HepG2 (cell line): ENCODE measurements at regions not wholly inside any gene's neighbourhood (a gene's known extent, or its start where the extent isn't known, plus 50 kb on each side); places are given as distances from the start of the nearest gene placed in this dataset.

ENCODE experiments used
- AHR ChIP-seq: IDR thresholded peaks from 2 replicates; pipeline ENCODE4 v1.6.1; 2018; ENCODE audit warnings: missing genetic modification reagents, missing compliant biosample characterization
- CREM ChIP-seq, 2 experiments: sonication (generic) in 1 of 2; formaldehyde crosslinking in 1 of 2; IDR thresholded peaks; 2 replicates each; pipeline versions ENCODE4 v1.4.0 to v1.6.1; 2016 to 2020; ENCODE audit warnings: antibody characterized with exemption in 1 of 2, mild to moderate bottlenecking in 1 of 2, missing genetic modification reagents in 1 of 2
- CSRNP1 ChIP-seq: sonication (generic); formaldehyde crosslinking; IDR thresholded peaks from 2 replicates; pipeline ENCODE4 v1.8.1; 2023; ENCODE audit warnings: mild to moderate bottlenecking, missing genetic modification reagents
- GMEB1 ChIP-seq: sonication (generic); formaldehyde crosslinking; IDR thresholded peaks from 2 replicates; pipeline ENCODE4 v1.5.1; 2020; ENCODE audit warnings: missing genetic modification reagents, mild to moderate bottlenecking, borderline replicate concordance
- LRRFIP1 ChIP-seq: sonication (generic); formaldehyde crosslinking; conservative IDR thresholded peaks from 2 replicates; pipeline ENCODE4 v1.4.0; 2020; ENCODE audit warnings: missing genetic modification reagents
- MNT ChIP-seq: fragments of 450-650 bp; IDR thresholded peaks from 2 replicates; pipeline ENCODE4 v1.6.1; 2016
- SRSF4 ChIP-seq: fragments of 200-400 bp; formaldehyde crosslinking; IDR thresholded peaks from one replicate; pipeline ENCODE4 v1.6.1; 2018; ENCODE audit warnings: mild to moderate bottlenecking, low read depth, low read length, moderate library complexity; ENCODE audit not compliant: poor library complexity, severe bottlenecking
- THAP7 ChIP-seq: sonication (generic); formaldehyde crosslinking; IDR thresholded peaks from 2 replicates; pipeline ENCODE4 v1.8.1; 2023; ENCODE audit warnings: mild to moderate bottlenecking, missing genetic modification reagents
- XRCC5 ChIP-seq: fragments of 200-400 bp; formaldehyde crosslinking; optimal IDR thresholded peaks from 2 replicates; pipeline ENCODE3; 2017; ENCODE audit warnings: mild to moderate bottlenecking, low read length
- ZNF292 ChIP-seq: sonication (generic); formaldehyde crosslinking; IDR thresholded peaks from 2 replicates; pipeline ENCODE4 v1.8.1; 2022; ENCODE audit warnings: mild to moderate bottlenecking, low read depth, missing genetic modification reagents, borderline replicate concordance
- ZNF547 ChIP-seq: sonication (generic); formaldehyde crosslinking; IDR thresholded peaks from 2 replicates; pipeline ENCODE4 v1.5.1; 2020; ENCODE audit warnings: mild to moderate bottlenecking, missing genetic modification reagents
- ZNF550 ChIP-seq: sonication (generic); formaldehyde crosslinking; IDR thresholded peaks from 2 replicates; pipeline ENCODE4 v1.4.0; 2020; ENCODE audit warnings: mild to moderate bottlenecking, missing genetic modification reagents, borderline replicate concordance
- ZNF615 ChIP-seq: sonication (generic); formaldehyde crosslinking; IDR thresholded peaks from 2 replicates; pipeline ENCODE4 v1.5.0; 2020; ENCODE audit warnings: mild to moderate bottlenecking, missing genetic modification reagents, borderline replicate concordance
- ZNF639 ChIP-seq: conservative IDR thresholded peaks from 2 replicates; pipeline ENCODE4 v1.6.1; 2018; ENCODE audit warnings: missing genetic modification reagents
- ZNF770 ChIP-seq: sonication (generic); formaldehyde crosslinking; IDR thresholded peaks from 2 replicates; pipeline ENCODE4 v1.5.0; 2020; ENCODE audit warnings: mild to moderate bottlenecking, missing genetic modification reagents
- ZNF784 ChIP-seq: sonication (generic); formaldehyde crosslinking; IDR thresholded peaks from 2 replicates; pipeline ENCODE4 v1.5.1; 2020; ENCODE audit warnings: missing genetic modification reagents, mild to moderate bottlenecking, borderline replicate concordance

- TF ChIP-seq CSRNP1 (CRISPR knock-in tag), result no peak
- no peak for TF ChIP-seq ZNF770 (CRISPR knock-in tag)
- no peak for TF ChIP-seq AHR
- TF ChIP-seq THAP7, result no peak
- no peak for TF ChIP-seq ZNF550 (CRISPR knock-in tag)
- peak; percentile 25; the same call in 1 of the 2 replicates for TF ChIP-seq CREM (IDR thresholded peaks at IDR 0.05)
- no peak for TF ChIP-seq CREM (CRISPR knock-in tag; IDR thresholded peaks at IDR 0.05)
- TF ChIP-seq ZNF784 (CRISPR knock-in tag), result no peak
- TF ChIP-seq LRRFIP1 (CRISPR knock-in tag), result no peak
- peak; percentile 72 for TF ChIP-seq XRCC5
- no peak for TF ChIP-seq ZNF292 (CRISPR knock-in tag)
- TF ChIP-seq MNT, result no peak
- TF ChIP-seq GMEB1, result no peak
- TF ChIP-seq ZNF615, result no peak
- no peak for TF ChIP-seq ZNF547
- TF ChIP-seq ZNF639 (CRISPR knock-in tag), result no peak
- no peak for TF ChIP-seq SRSF4
Measured at GRCh38 chr3:159787178-159787574, 201.5 kb upstream of the IL12A start (continued).
